Natural killer cell (primary cell): ENCODE measurements at regions not wholly inside any gene's neighbourhood (a gene's known extent, or its start where the extent isn't known, plus 50 kb on each side); places are given as distances from the start of the nearest gene placed in this dataset.
"Not testable (repeated sequence)": the region's sequence is repeated elsewhere in the genome, so short reads cannot be mapped to it uniquely, and the experiment has no call there.

Experiments used
- ATAC-seq, 3 donors: fragments of 150-1000 bp in 2 of 3; fragments of 200-7000 bp in 1 of 3; cut with Tn5 transposase; 1 replicate in 1 of 3; 2 replicates in 2 of 3; pipeline ENCODE4 v1.10.0; 2021; ENCODE audit warnings: mild to moderate bottlenecking in 2 of 3, moderate library complexity in 2 of 3
- DNase-seq, 2 donors: peaks; one replicate each; pipeline versions ENCODE4 v3.0.0 to v3.0.0-alpha.2; 2013 to 2021; ENCODE audit warnings: mixed read lengths in 1 of 2
- H3K27ac ChIP-seq: one replicate; pipeline ENCODE4 v1.5.1; 2013; ENCODE audit warnings: mild to moderate bottlenecking, low read length
- H3K27me3 ChIP-seq: one replicate; pipeline ENCODE4 v1.6.1; 2013; ENCODE audit warnings: low read length; ENCODE audit not compliant: control insufficient read depth, insufficient read depth
- H3K36me3 ChIP-seq: one replicate; pipeline ENCODE4 v1.6.1; 2013; ENCODE audit warnings: low read length; ENCODE audit not compliant: control insufficient read depth, insufficient read depth
- H3K4me1 ChIP-seq: one replicate; pipeline ENCODE4 v1.6.1; 2013; ENCODE audit warnings: low read length; ENCODE audit not compliant: control insufficient read depth, insufficient read depth
- H3K4me3 ChIP-seq: one replicate; pipeline ENCODE4 v1.5.1; 2013; ENCODE audit warnings: low read length
- H3K9me3 ChIP-seq: one replicate; pipeline ENCODE4 v1.6.1; 2013; ENCODE audit warnings: low read length; ENCODE audit not compliant: control insufficient read depth, insufficient read depth
- H3K27ac Mint-ChIP-seq, 2 donors: one replicate each; pipeline ENCODE4 v1.8.0; 2022; ENCODE audit warnings: mild to moderate bottlenecking in 2 of 2, mixed read lengths in 2 of 2, moderate library complexity in 1 of 2
- H3K27me3 Mint-ChIP-seq, 2 donors: one replicate each; pipeline ENCODE4 v1.8.0; 2022; ENCODE audit warnings: low read depth in 2 of 2, mixed read lengths in 2 of 2
- H3K36me3 Mint-ChIP-seq: one replicate; pipeline ENCODE4 v1.8.0; 2022; ENCODE audit warnings: mixed read lengths
- H3K4me1 Mint-ChIP-seq, 2 donors: one replicate each; pipeline ENCODE4 v1.8.0; 2022; ENCODE audit warnings: mixed read lengths in 2 of 2
- H3K4me3 Mint-ChIP-seq: one replicate; pipeline ENCODE4 v1.8.0; 2022; ENCODE audit warnings: mild to moderate bottlenecking, moderate library complexity, mixed read lengths
- H3K9me3 Mint-ChIP-seq, 2 donors: one replicate each; pipeline ENCODE4 v1.8.0; 2022; ENCODE audit warnings: mixed read lengths in 2 of 2
- WGBS: methylation state at CpG from one replicate; pipeline ENCODE4 v1.1.7; 2013; ENCODE audit warnings: missing lambda C conversion rate; ENCODE audit not compliant: insufficient coverage; 5-methylcytosine and 5-hydroxymethylcytosine counted together
- intact Hi-C: fragments of 100-400 bp; cut with micrococcal nuclease; formaldehyde crosslinking; loops from one replicate; pipeline ENCODE4 v1.14.2; 2022
- TF ChIP-seq, protein P1 (sequence below): fragments of 200-600 bp; IDR thresholded peaks from one replicate; pipeline ENCODE4 v1.8.0; 2022; ENCODE audit warnings: antibody characterized with exemption

DNA sequence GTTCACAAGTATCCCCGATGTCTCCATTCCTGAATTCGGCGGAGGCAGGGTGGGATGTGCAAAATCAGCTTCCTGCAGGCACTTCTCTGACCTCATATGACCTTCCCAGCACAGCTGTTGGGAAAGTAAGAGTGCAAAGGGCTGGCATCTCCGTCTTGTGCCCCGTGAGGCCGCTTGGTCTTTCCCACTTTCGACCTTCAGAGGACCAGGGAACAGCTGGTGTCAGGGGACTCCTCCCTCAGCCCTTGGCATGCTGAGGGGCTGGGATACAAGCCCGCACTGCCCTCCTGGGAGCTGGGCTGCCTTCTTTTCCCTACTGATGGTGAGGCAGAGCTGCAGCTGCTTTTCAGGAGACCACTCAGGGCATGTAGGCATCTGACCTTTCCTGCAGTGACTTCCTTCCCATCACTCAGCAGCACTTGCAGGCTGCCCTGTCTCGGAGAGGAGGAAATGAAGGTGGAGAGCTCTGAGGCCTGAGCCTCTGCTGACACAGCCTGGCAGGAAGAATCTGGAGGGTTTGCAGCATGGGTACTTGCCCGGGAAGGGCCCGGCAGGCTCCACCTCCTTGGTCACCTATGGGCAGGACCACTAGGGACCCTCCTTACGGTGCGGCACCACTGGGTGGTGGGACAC lies 277.2 kb upstream of the HS6ST1 start:
- no peaks in the 10 kb centered on the region for H3K4me1 ChIP-seq
- no peak overlapping the region for H3K4me3 Mint-ChIP-seq
- H3K36me3 Mint-ChIP-seq, result no peaks in the 10 kb centered on the region
- no peaks in the 10 kb centered on the region for H3K9me3 Mint-ChIP-seq
- H3K27me3 ChIP-seq, result no peaks in the 10 kb centered on the region
- H3K4me1 Mint-ChIP-seq, result no peaks in the 10 kb centered on the region
- no peak overlapping the region for H3K27ac ChIP-seq
- ATAC-seq (no peak), DNase-seq (no peak)
- no peaks in the 10 kb centered on the region for H3K27me3 Mint-ChIP-seq
- TF ChIP-seq, protein P1, sequence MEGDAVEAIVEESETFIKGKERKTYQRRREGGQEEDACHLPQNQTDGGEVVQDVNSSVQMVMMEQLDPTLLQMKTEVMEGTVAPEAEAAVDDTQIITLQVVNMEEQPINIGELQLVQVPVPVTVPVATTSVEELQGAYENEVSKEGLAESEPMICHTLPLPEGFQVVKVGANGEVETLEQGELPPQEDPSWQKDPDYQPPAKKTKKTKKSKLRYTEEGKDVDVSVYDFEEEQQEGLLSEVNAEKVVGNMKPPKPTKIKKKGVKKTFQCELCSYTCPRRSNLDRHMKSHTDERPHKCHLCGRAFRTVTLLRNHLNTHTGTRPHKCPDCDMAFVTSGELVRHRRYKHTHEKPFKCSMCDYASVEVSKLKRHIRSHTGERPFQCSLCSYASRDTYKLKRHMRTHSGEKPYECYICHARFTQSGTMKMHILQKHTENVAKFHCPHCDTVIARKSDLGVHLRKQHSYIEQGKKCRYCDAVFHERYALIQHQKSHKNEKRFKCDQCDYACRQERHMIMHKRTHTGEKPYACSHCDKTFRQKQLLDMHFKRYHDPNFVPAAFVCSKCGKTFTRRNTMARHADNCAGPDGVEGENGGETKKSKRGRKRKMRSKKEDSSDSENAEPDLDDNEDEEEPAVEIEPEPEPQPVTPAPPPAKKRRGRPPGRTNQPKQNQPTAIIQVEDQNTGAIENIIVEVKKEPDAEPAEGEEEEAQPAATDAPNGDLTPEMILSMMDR, result no peak
- WGBS, result 75% methylated on average over 13 of the region's 13 CpGs
- no peak overlapping the region for H3K27ac Mint-ChIP-seq
- no peak overlapping the region for H3K4me3 ChIP-seq
- intact Hi-C loops, result no loop called here
- no peaks in the 10 kb centered on the region for H3K36me3 ChIP-seq
- no peaks in the 10 kb centered on the region for H3K9me3 ChIP-seq

- WGBS, result 89% methylated on average over 12 of the region's 12 CpGs
- Histone ChIP-seq H3K4me3 (no peak overlapping the region), H3K27ac (no peak overlapping the region), H3K27me3 (no peaks in the 10 kb centered on the region), H3K4me1 (no peaks in the 10 kb centered on the region), H3K9me3 (no peaks in the 10 kb centered on the region), H3K36me3 (no peaks in the 10 kb centered on the region)
- no peak overlapping the region for H3K4me3 Mint-ChIP-seq
- intact Hi-C loops, result no loop called here
- H3K4me1 Mint-ChIP-seq, result no peaks in the 10 kb centered on the region
- no peaks in the 10 kb centered on the region for H3K36me3 Mint-ChIP-seq
- no peaks in the 10 kb centered on the region for H3K27me3 Mint-ChIP-seq
- no peaks in the 10 kb centered on the region for H3K9me3 Mint-ChIP-seq
- DNase-seq (no peak), ATAC-seq (no peak)
- TF ChIP-seq, protein P1, result no peak
- no peak overlapping the region for H3K27ac Mint-ChIP-seq
These were observed 277.9 kb upstream of the HS6ST1 start for GRCh38 chr2:128596396-128597120.

DNA sequence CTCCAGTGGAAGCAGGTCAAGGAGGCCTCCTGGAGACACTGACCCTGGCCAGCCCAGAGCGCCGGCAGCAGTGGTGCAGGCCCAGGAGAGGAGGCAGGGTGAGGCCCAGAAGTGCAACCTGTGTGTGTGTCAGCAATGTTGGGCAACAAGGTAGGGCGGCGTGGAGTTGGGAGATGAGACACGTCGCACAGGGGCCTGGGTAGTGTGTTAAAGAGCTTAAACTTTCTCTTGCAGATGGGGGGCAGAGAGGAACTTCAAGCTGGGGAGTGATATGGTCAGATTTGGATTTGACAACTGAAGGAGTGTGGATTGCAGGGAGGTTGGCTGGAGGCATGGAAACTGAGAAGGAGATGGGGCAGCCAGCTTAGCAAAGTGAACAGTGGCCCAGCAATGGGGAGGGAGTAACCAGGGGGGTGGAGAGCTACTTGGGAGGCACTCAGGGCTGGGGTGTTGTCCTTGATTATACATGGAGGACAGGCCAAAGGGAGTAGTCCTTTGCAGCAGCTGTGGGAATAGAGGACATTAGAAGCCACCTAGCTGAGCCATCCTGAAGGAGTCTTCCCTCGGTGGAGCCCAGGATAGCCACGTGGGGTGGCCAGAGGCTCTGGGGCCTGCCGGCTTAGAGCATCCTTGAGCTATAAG lies 278.6 kb upstream of the HS6ST1 start:
- ATAC-seq (no peak), DNase-seq (no peak)
- Mint-ChIP-seq H3K36me3 (no peaks in the 10 kb centered on the region), H3K27me3 (no peaks in the 10 kb centered on the region), H3K4me3 (no peak overlapping the region), H3K9me3 (no peaks in the 10 kb centered on the region), H3K27ac (no peak overlapping the region), H3K4me1 (no peaks in the 10 kb centered on the region)
- 89% methylated on average over 9 of the region's 9 CpGs for WGBS
- no peak overlapping the region for H3K27ac ChIP-seq
- H3K4me3 ChIP-seq, result no peak overlapping the region
- TF ChIP-seq, protein P1, result no peak
- H3K4me1 ChIP-seq, result no peaks in the 10 kb centered on the region
- no peaks in the 10 kb centered on the region for H3K36me3 ChIP-seq
- H3K9me3 ChIP-seq, result no peaks in the 10 kb centered on the region
- intact Hi-C loops, result no loop called here
- H3K27me3 ChIP-seq, result no peaks in the 10 kb centered on the region

DNA sequence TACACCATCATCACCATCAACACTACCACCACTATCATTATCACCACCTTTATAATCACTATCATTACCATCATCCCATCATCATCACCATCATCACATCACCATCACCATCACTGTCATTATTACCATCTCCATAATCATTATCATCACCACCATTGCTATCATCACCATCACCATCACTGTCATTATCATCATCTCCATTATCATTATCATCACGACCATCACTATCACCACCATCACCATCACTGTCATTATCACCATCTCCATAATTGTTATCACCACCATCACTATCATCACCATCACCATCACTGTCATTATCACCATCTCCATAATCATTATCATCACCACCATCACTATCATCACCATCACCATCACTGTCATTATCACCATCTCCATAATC lies 279.6 kb upstream of the HS6ST1 start:
- ATAC-seq, H3K4me1 ChIP-seq, H3K27me3 Mint-ChIP-seq, H3K4me3 ChIP-seq, H3K36me3 ChIP-seq, H3K27ac Mint-ChIP-seq, intact Hi-C loops, DNase-seq, H3K4me3 Mint-ChIP-seq, H3K9me3 Mint-ChIP-seq, H3K4me1 Mint-ChIP-seq, H3K9me3 ChIP-seq, H3K36me3 Mint-ChIP-seq, H3K27ac ChIP-seq, H3K27me3 ChIP-seq: not testable (repeated sequence)
- 94% methylated on average over 1 of the region's 1 CpG for WGBS
